ENCODE measurements at regions not wholly inside any gene's neighbourhood (a gene's known extent, or its start where the extent isn't known, plus 50 kb on each side); places are given as distances from the start of the nearest gene placed in this dataset.

- H3K27ac Mint-ChIP-seq: no peak overlapping the region
These were observed 360.5 kb downstream of the MID1IP1 start for GRCh38 chrX:39161611-39162255.

GRCh38 chrX:39162322-39162735 is 361.1 kb downstream of the MID1IP1 start:
- Mint-ChIP-seq H3K4me3 (peak overlapping the region in 1 of 2 donors; percentile 59), H3K4me1 (ENCODE audit: low read depth in 2 of 2) (peaks cover 0 to 7% of the 10 kb centered on the region in 2 donors), H3K27ac (no peak overlapping the region), H3K9me3 (no peaks in the 10 kb centered on the region), H3K27me3 (peaks cover 40 to 73% of the 10 kb centered on the region in 2 donors), H3K36me3 (ENCODE audit: insufficient read depth) (peaks cover 11% of the 10 kb centered on the region)
- ATAC-seq (replicated peaks) (peak; percentile 62), DNase-seq (peak in 2 of 3 experiments; percentile 1 to 2)

More at GRCh38 chrX:39161611-39162255, 360.5 kb downstream of the MID1IP1 start:
- Mint-ChIP-seq H3K36me3 (ENCODE audit: insufficient read depth) (peaks cover 11% of the 10 kb centered on the region), H3K27me3 (peaks cover 44 to 77% of the 10 kb centered on the region in 2 donors), H3K4me1 (ENCODE audit: low read depth in 2 of 2) (peaks cover 0 to 6% of the 10 kb centered on the region in 2 donors), H3K4me3 (no peak overlapping the region), H3K9me3 (no peaks in the 10 kb centered on the region)
- no peak for DNase-seq
- ATAC-seq (replicated peaks): no peak

DNA sequence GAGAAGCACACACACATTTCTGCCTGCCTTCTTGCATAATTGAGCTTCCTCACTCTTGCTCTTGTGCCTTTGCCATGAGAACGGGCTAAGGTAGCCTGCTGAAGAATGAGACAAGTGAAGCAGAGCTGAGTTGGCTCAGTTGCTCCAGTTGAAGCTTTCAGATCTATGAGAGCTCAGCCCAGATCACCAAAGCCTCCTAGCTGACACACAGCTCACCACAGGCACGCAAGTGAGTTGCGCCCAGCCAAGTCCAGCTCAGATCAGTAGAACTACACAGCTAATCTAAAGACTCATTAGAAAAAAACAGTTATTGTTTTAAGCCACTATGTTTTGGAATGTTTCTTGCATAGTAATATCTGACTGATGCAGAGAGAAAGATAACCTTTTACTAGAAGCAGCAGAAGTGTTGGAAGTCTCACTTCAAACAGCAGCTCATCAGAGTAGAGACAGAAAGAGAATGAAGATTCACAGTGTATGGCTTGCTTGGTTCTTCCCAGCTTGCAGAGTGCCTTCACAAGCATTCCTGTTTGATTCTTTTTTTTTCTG is 362.4 kb downstream of the MID1IP1 start:
- H3K4me3 Mint-ChIP-seq: no peak overlapping the region
- peaks cover 0 to 12% of the 10 kb centered on the region in 2 donors for H3K4me1 Mint-ChIP-seq (ENCODE audit: low read depth in 2 of 2)
- H3K36me3 Mint-ChIP-seq (ENCODE audit: insufficient read depth): peaks cover 11% of the 10 kb centered on the region
- no peak overlapping the region for H3K27ac Mint-ChIP-seq
- H3K9me3 Mint-ChIP-seq: no peaks in the 10 kb centered on the region
- ATAC-seq (replicated peaks): no peak
- H3K27me3 Mint-ChIP-seq: peaks cover 40 to 62% of the 10 kb centered on the region in 2 donors
- DNase-seq: no peak

- ATAC-seq (replicated peaks) (no peak), DNase-seq (no peak)
- Mint-ChIP-seq H3K36me3 (ENCODE audit: insufficient read depth) (peaks cover 7% of the 10 kb centered on the region), H3K27me3 (peaks cover 35 to 57% of the 10 kb centered on the region in 2 donors), H3K27ac (no peak overlapping the region), H3K4me1 (ENCODE audit: low read depth in 2 of 2) (peaks cover 0 to 8% of the 10 kb centered on the region in 2 donors), H3K9me3 (no peaks in the 10 kb centered on the region), H3K4me3 (no peak overlapping the region)
These were observed 363.0 kb downstream of the MID1IP1 start for GRCh38 chrX:39164212-39164611.

DNA sequence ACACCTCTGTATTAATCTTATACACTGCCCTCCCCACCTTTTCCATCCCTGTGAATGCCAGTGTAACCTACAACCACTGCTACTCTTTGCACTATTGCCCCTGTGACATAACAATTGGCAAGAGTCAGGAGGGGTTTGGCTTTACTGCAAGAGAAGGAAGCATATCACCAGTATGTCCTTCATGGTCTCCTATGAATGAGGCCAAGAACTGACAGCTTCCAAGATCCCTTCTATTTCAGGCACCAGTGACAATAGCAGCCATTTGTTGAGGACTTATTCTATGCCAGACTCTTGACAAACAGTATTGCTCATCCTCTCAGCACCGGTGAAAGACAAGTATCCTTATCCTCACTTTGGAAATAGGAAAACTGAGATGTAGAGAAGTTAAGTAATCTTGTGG is 363.9 kb downstream of the MID1IP1 start:
- Mint-ChIP-seq H3K4me1 (ENCODE audit: low read depth in 2 of 2) (peaks cover 0 to 8% of the 10 kb centered on the region in 2 donors), H3K36me3 (ENCODE audit: insufficient read depth) (peaks cover 4% of the 10 kb centered on the region), H3K4me3 (no peak overlapping the region), H3K27me3 (peaks cover 31 to 52% of the 10 kb centered on the region in 2 donors), H3K27ac (no peak overlapping the region), H3K9me3 (no peaks in the 10 kb centered on the region)
- no peak for ATAC-seq (replicated peaks)
- no peak for DNase-seq

DNA sequence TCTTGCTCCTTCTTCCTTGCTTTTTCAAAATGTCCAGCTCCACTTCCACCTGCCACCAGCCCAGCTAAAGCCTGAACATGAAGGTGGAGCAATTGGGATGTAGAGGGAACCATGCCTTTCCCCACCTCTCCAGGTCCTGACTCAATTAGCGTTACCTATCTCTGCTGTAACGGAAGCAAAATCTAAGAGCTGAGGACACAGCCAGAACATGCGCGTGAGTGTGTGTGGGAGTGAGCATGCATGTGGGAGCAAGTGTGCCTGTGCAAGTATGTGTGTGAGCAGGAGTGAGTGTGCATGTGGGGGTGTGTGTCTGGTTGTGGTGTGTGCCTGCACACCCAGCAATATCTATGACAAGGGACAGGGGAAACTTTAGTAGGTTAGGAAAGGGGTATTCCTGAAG is 364.5 kb downstream of the MID1IP1 start:
- ATAC-seq (replicated peaks) (no peak), DNase-seq (no peak)
- peaks cover 25 to 46% of the 10 kb centered on the region in 2 donors for H3K27me3 Mint-ChIP-seq
- H3K4me1 Mint-ChIP-seq (ENCODE audit: low read depth in 2 of 2): peaks cover 0 to 8% of the 10 kb centered on the region in 2 donors
- H3K27ac Mint-ChIP-seq: no peak overlapping the region
- no peak overlapping the region for H3K4me3 Mint-ChIP-seq
- no peaks in the 10 kb centered on the region for H3K9me3 Mint-ChIP-seq
- peaks cover 4% of the 10 kb centered on the region for H3K36me3 Mint-ChIP-seq (ENCODE audit: insufficient read depth)

GRCh38 chrX:39167791-39168190 is 366.5 kb downstream of the MID1IP1 start:
- peaks cover 0 to 6% of the 10 kb centered on the region in 2 donors for H3K4me1 Mint-ChIP-seq (ENCODE audit: low read depth in 2 of 2)
- ATAC-seq (replicated peaks) (no peak), DNase-seq (no peak)
- peaks cover 11 to 27% of the 10 kb centered on the region in 2 donors for H3K27me3 Mint-ChIP-seq
- H3K4me3 Mint-ChIP-seq: no peak overlapping the region
- H3K9me3 Mint-ChIP-seq: no peaks in the 10 kb centered on the region
- H3K36me3 Mint-ChIP-seq (ENCODE audit: insufficient read depth): no peaks in the 10 kb centered on the region
- no peak overlapping the region for H3K27ac Mint-ChIP-seq

DNA sequence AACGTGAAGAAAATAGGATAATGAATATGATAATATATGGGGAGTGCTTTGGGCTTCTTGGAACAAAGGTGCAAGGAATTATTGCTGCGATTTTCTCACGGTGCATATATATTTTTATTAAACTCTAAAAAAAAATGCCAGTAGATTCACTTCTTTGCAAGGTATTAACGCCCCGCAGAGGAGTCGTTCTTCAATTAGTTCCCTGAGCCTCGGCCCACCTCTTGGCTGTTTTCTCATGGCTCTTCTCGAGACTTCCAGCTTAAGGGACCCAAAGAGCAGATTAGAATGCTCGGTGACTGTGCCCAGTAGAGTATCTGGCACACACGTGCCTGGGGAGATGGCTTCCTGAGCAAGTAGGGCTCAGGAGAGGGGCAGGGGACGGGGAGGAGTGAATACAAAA is 367.4 kb downstream of the MID1IP1 start:
- no peaks in the 10 kb centered on the region for H3K36me3 Mint-ChIP-seq (ENCODE audit: insufficient read depth)
- H3K9me3 Mint-ChIP-seq: no peaks in the 10 kb centered on the region
- H3K4me3 Mint-ChIP-seq: no peak overlapping the region
- ATAC-seq (replicated peaks) (no peak), DNase-seq (no peak)
- H3K27ac Mint-ChIP-seq: no peak overlapping the region
- H3K27me3 Mint-ChIP-seq: peaks cover 6 to 19% of the 10 kb centered on the region in 2 donors
- H3K4me1 Mint-ChIP-seq (ENCODE audit: low read depth in 2 of 2): peaks cover 0 to 6% of the 10 kb centered on the region in 2 donors

- Mint-ChIP-seq H3K4me1 (ENCODE audit: low read depth in 2 of 2) (peaks cover 0 to 6% of the 10 kb centered on the region in 2 donors), H3K27me3 (peaks cover 6 to 11% of the 10 kb centered on the region in 2 donors), H3K36me3 (ENCODE audit: insufficient read depth) (no peaks in the 10 kb centered on the region), H3K27ac (no peak overlapping the region), H3K9me3 (no peaks in the 10 kb centered on the region), H3K4me3 (no peak overlapping the region)
- ATAC-seq (replicated peaks) (no peak), DNase-seq (no peak)
These were observed 368.7 kb downstream of the MID1IP1 start for GRCh38 chrX:39169976-39170375.

DNA sequence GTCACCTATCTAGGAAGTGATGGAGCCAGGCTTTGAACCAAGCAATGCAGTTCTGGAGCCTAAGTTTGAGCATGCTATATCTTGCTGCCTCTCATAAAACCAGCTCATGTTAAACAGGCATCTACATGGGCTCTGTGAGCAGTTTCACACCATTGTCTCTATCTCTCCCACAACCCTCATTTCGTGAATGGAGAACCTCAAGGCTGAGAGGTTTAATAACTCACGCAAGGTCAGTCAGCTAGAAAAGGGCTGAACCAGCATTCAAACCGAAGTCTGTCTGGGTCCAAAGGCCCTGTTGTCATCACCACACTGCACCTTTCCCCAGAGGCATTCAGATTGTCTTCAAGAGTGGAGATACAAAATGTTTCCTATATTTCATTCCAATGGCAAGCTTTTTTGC is 369.2 kb downstream of the MID1IP1 start:
- ATAC-seq (replicated peaks): no peak
- H3K4me3 Mint-ChIP-seq: no peak overlapping the region
- H3K4me1 Mint-ChIP-seq (ENCODE audit: low read depth in 2 of 2): peaks cover 0 to 6% of the 10 kb centered on the region in 2 donors
- no peaks in the 10 kb centered on the region for H3K36me3 Mint-ChIP-seq (ENCODE audit: insufficient read depth)
- H3K27ac Mint-ChIP-seq: no peak overlapping the region
- no peak for DNase-seq
- peaks cover 6 to 7% of the 10 kb centered on the region in 2 donors for H3K27me3 Mint-ChIP-seq
- no peaks in the 10 kb centered on the region for H3K9me3 Mint-ChIP-seq

DNA sequence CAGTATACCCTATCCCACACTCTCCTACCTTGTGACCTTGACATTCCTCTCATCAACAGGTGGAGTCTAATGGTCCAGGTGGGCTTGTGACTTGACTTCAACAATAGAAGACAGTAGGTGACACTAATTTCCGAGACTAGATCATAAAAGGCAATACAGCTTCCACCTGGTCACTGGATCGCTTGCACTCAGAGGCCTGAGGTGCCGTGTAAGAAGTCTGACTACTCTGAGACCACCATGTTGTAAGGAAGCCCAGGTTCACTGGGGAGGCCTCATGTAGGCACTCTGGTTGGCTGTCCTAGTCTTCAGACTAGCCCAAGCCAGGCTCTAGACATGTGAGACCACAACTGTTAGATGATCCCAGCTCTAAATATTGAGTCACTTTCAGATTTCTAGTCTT is 370.4 kb downstream of the MID1IP1 start:
- no peaks in the 10 kb centered on the region for H3K9me3 Mint-ChIP-seq

GRCh38 chrX:39174241-39174771 is 373.0 kb downstream of the MID1IP1 start:
- Mint-ChIP-seq H3K27me3 (no peaks in the 10 kb centered on the region), H3K27ac (peak overlapping the region; percentile 58 to 77), H3K4me1 (ENCODE audit: low read depth in 2 of 2) (no peaks in the 10 kb centered on the region), H3K9me3 (no peaks in the 10 kb centered on the region), H3K4me3 (peak overlapping the region; percentile 41 to 44), H3K36me3 (ENCODE audit: insufficient read depth) (no peaks in the 10 kb centered on the region)
- DNase-seq (no peak), ATAC-seq (replicated peaks) (no peak)

More for the DNA sequence above, 370.4 kb downstream of the MID1IP1 start:
- Mint-ChIP-seq H3K4me1 (ENCODE audit: low read depth in 2 of 2) (peaks cover 0 to 6% of the 10 kb centered on the region in 2 donors), H3K4me3 (no peak overlapping the region), H3K27ac (no peak overlapping the region), H3K27me3 (no peaks in the 10 kb centered on the region), H3K36me3 (ENCODE audit: insufficient read depth) (no peaks in the 10 kb centered on the region)
- ATAC-seq (replicated peaks): no peak
- no peak for DNase-seq

- no peaks in the 10 kb centered on the region for H3K36me3 Mint-ChIP-seq (ENCODE audit: insufficient read depth)
- H3K27ac Mint-ChIP-seq: peak overlapping the region; percentile 58 to 77
- DNase-seq: peak; percentile 19 to 28 (median 24)
- H3K4me1 Mint-ChIP-seq (ENCODE audit: low read depth in 2 of 2): no peaks in the 10 kb centered on the region
- no peaks in the 10 kb centered on the region for H3K9me3 Mint-ChIP-seq
- H3K4me3 Mint-ChIP-seq: peak overlapping the region; percentile 41 to 44
- no peaks in the 10 kb centered on the region for H3K27me3 Mint-ChIP-seq
- peak; percentile 90 for ATAC-seq (replicated peaks)
These were observed 373.6 kb downstream of the MID1IP1 start for GRCh38 chrX:39174772-39175417.
